NT2/D1 (cell line): ENCODE measurements at regions not wholly inside any gene's neighbourhood (a gene's known extent, or its start where the extent isn't known, plus 50 kb on each side); places are given as distances from the start of the nearest gene placed in this dataset.

Experiments used
- SUZ12 ChIP-seq: IDR thresholded peaks from 2 replicates; pipeline ENCODE4 v1.6.1; 2011; ENCODE audit not compliant: insufficient read length, insufficient read depth; ENCODE audit errors: extremely low read depth
- YY1 ChIP-seq: IDR thresholded peaks from 2 replicates; pipeline ENCODE4 v1.6.1; 2011; ENCODE audit not compliant: insufficient read length, insufficient read depth
- ZNF274 ChIP-seq: IDR thresholded peaks from 2 replicates; pipeline ENCODE4 v1.6.1; 2011; ENCODE audit warnings: mild to moderate bottlenecking, low read depth, low read length

GRCh38 chr4:175559126-175559525, 252.9 kb downstream of the GPM6A start:
- TF ChIP-seq SUZ12 (no peak), ZNF274 (no peak), YY1 (no peak)
